GM12878 (cell line): ENCODE measurements at regions not wholly inside any gene's neighbourhood (a gene's known extent, or its start where the extent isn't known, plus 50 kb on each side); places are given as distances from the start of the nearest gene placed in this dataset.

Experiments
- ATAC-seq: fragments of 200-7000 bp; cut with Tn5 transposase; 3 replicates; pipeline ENCODE4 v1.9.1; 2020; ENCODE audit warnings: mild to moderate bottlenecking, moderate library complexity
- BruUV-seq: library from RNA; stranded (reverse); fragments of 400-500 nt; replicated peaks from 2 replicates; lab custom pipeline; 2021; lab: Mats Ljungman, UMichigan
- CTCF ChIA-PET: fragments of 300-600 bp; sonication (Branson Sonifier 250); formaldehyde crosslinking; extraction: SDS; loops from one replicate; lab custom pipeline; 2021; ENCODE audit warnings: inconsistent platforms; lab: Yijun Ruan, JAX
- POLR2A ChIA-PET: fragments of 350-600 bp; formaldehyde crosslinking; extraction: SDS; loops from one replicate; lab custom pipeline; 2021; ENCODE audit warnings: inconsistent platforms; lab: Charles Lee
- RAD21 ChIA-PET: fragments of 300-600 bp; sonication (Branson Sonifier 250); formaldehyde crosslinking; loops from one replicate; lab custom pipeline; 2023; ENCODE audit warnings: antibody characterized with exemption; ENCODE audit not compliant: unreplicated experiment; lab: Charles Lee
- SMC1A ChIA-PET: fragments of 300-600 bp; sonication (Branson Sonifier 250); formaldehyde crosslinking; loops from one replicate; lab custom pipeline; 2023; ENCODE audit not compliant: unreplicated experiment, uncharacterized antibody; lab: Charles Lee
- DNase-seq: peaks from one replicate; pipeline ENCODE4 v3.0.0-alpha.2; 2011; ENCODE audit warnings: low read depth, low spot score
- FAIRE-seq: peaks from 3 replicates; lab custom pipeline; 2011; peaks lifted over from hg19 to GRCh38; lab: Jason Lieb, UNC
- H2AFZ ChIP-seq: 2 replicates; pipeline ENCODE4 v1.6.0; 2011; ENCODE audit warnings: low read depth, low read length, control low read depth; ENCODE audit not compliant: control insufficient read depth
- H3K27ac ChIP-seq: 2 replicates; pipeline ENCODE4 v1.5.1; 2011; ENCODE audit warnings: control low read depth; ENCODE audit not compliant: control insufficient read depth, insufficient read depth
- H3K27me3 ChIP-seq, 2 experiments: replicated peaks in 1 of 2; 2 replicates each; pipeline versions ENCODE4 v1.6.0 to v1.6.1; 2011; ENCODE audit warnings: low read length in 1 of 2; ENCODE audit not compliant: control insufficient read depth in 2 of 2, insufficient read depth in 2 of 2
- H3K36me3 ChIP-seq, 2 experiments: 2 replicates each; pipeline ENCODE4 v1.5.1; 2011; ENCODE audit warnings: low read length in 1 of 2; ENCODE audit not compliant: control insufficient read depth in 2 of 2, insufficient read depth in 2 of 2
- H3K4me1 ChIP-seq: 2 replicates; pipeline ENCODE4 v1.6.1; 2011; ENCODE audit warnings: mild to moderate bottlenecking, low read length, moderate library complexity, mixed read lengths; ENCODE audit not compliant: control insufficient read depth, insufficient read depth
- H3K4me2 ChIP-seq: 2 replicates; pipeline ENCODE4 v1.6.0; 2011; ENCODE audit warnings: control low read depth; ENCODE audit not compliant: control insufficient read depth, insufficient read depth
- H3K4me3 ChIP-seq: fragments of 200-600 bp; sonication (generic); 2 replicates; pipeline ENCODE4 v1.5.1; 2016
- H3K79me2 ChIP-seq: 2 replicates; pipeline ENCODE4 v1.6.0; 2011; ENCODE audit warnings: low read length; ENCODE audit not compliant: control insufficient read depth, insufficient read depth
- H3K9ac ChIP-seq: 2 replicates; pipeline ENCODE4 v1.8.0; 2011; ENCODE audit warnings: low read length, control low read depth, mixed read lengths; ENCODE audit not compliant: control insufficient read depth, insufficient read depth
- H3K9me3 ChIP-seq: replicated peaks from 3 replicates; pipeline ENCODE4 v1.5.1; 2011; ENCODE audit warnings: mild to moderate bottlenecking, low read length; ENCODE audit not compliant: control insufficient read depth, insufficient read depth
- H4K20me1 ChIP-seq: 2 replicates; pipeline ENCODE4 v1.6.0; 2011; ENCODE audit not compliant: control insufficient read depth, insufficient read depth
- ASH2L ChIP-seq: fragments of 300-600, 200-600 bp; sonication (generic); IDR thresholded peaks from 2 replicates; pipeline ENCODE4 v1.6.1; 2017; ENCODE audit warnings: low read depth, mild to moderate bottlenecking, borderline replicate concordance
- BMI1 ChIP-seq: fragments of 450-650 bp; IDR thresholded peaks from 2 replicates; pipeline ENCODE4 v1.6.1; 2016; ENCODE audit warnings: mild to moderate bottlenecking, moderate library complexity, borderline replicate concordance
- BRCA1 ChIP-seq: IDR thresholded peaks from 2 replicates; pipeline ENCODE4 v1.6.1; 2011; ENCODE audit warnings: low read depth, low read length, improper control_type of control experiment
- CHD1 ChIP-seq: IDR thresholded peaks from 2 replicates; pipeline ENCODE4 v1.6.1; 2012; ENCODE audit warnings: low read depth, low read length, improper control_type of control experiment
- CREM ChIP-seq: IDR thresholded peaks from 2 replicates; pipeline ENCODE4 v1.6.1; 2014; ENCODE audit warnings: antibody characterized with exemption, low read depth
- ETV6 ChIP-seq, 2 experiments: fragments of 450-650 bp in 1 of 2; IDR thresholded peaks in 1 of 2; conservative IDR thresholded peaks in 1 of 2; 2 replicates each; pipeline ENCODE4 v1.6.1; 2014; ENCODE audit warnings: antibody characterized with exemption in 1 of 2, borderline replicate concordance in 1 of 2, low read depth in 1 of 2, mild to moderate bottlenecking in 1 of 2, moderate library complexity in 1 of 2
- EZH2 ChIP-seq: IDR thresholded peaks from 2 replicates; pipeline ENCODE4 v1.6.1; 2012; ENCODE audit warnings: low read depth, mild to moderate bottlenecking, control low read depth, inconsistent platforms, low read length, borderline replicate concordance; ENCODE audit not compliant: control insufficient read depth
- HDAC2 ChIP-seq: fragments of 200-600 bp; sonication (generic); IDR thresholded peaks from 2 replicates; pipeline ENCODE4 v1.6.1; 2017
- HSF1 ChIP-seq: fragments of 150-350 bp; IDR thresholded peaks from 2 replicates; pipeline ENCODE4 v1.6.1; 2014; ENCODE audit warnings: mild to moderate bottlenecking, low read depth, low read length
- JUNB ChIP-seq: IDR thresholded peaks from 2 replicates; pipeline ENCODE4 v1.6.1; 2016; ENCODE audit warnings: antibody characterized with exemption, mild to moderate bottlenecking
- MLLT1 ChIP-seq: fragments of 450-650 bp; IDR thresholded peaks from 2 replicates; pipeline ENCODE4 v1.6.1; 2016; ENCODE audit warnings: mild to moderate bottlenecking
- NKRF ChIP-seq: fragments of 450-650 bp; conservative IDR thresholded peaks from 2 replicates; pipeline ENCODE4 v1.6.1; 2017; ENCODE audit warnings: mild to moderate bottlenecking, moderate library complexity
- NRF1 ChIP-seq: conservative IDR thresholded peaks from 2 replicates; pipeline ENCODE4 v1.6.1; 2011; ENCODE audit warnings: mild to moderate bottlenecking, low read depth, low read length, improper control_type of control experiment
- RAD51 ChIP-seq: fragments of 450-650 bp; IDR thresholded peaks from 2 replicates; pipeline ENCODE4 v1.6.1; 2016; ENCODE audit warnings: moderate library complexity, mild to moderate bottlenecking, inconsistent platforms
- RFX5 ChIP-seq: IDR thresholded peaks from 2 replicates; pipeline ENCODE4 v1.6.1; 2011; ENCODE audit warnings: low read depth, low read length, improper control_type of control experiment
- SIN3A ChIP-seq: IDR thresholded peaks from 2 replicates; pipeline ENCODE4 v1.6.1; 2012; ENCODE audit warnings: low read depth, low read length, improper control_type of control experiment
- STAT3 ChIP-seq: IDR thresholded peaks from 2 replicates; pipeline ENCODE4 v1.6.1; 2011; ENCODE audit warnings: low read depth, low read length, improper control_type of control experiment
- TCF3 ChIP-seq: IDR thresholded peaks from 2 replicates; pipeline ENCODE4 v1.6.1; 2012; ENCODE audit warnings: low read depth, mild to moderate bottlenecking, low read length, borderline replicate concordance; ENCODE audit not compliant: insufficient read depth
- YY1 ChIP-seq: IDR thresholded peaks from 2 replicates; pipeline ENCODE4 v1.6.1; 2011; ENCODE audit warnings: low read depth, mild to moderate bottlenecking, low read length
- ZZZ3 ChIP-seq: IDR thresholded peaks from 2 replicates; pipeline ENCODE4 v1.6.1; 2011; ENCODE audit warnings: low read depth; ENCODE audit not compliant: control insufficient read depth, insufficient read length
- WGBS: methylation state at CpG from one replicate; pipeline ENCODE4 v1.1.6; 2016; ENCODE audit warnings: low lambda C conversion rate; ENCODE audit not compliant: insufficient replicate concordance, insufficient coverage; ENCODE audit errors: missing lambda C conversion rate; 5-methylcytosine and 5-hydroxymethylcytosine counted together
- in situ Hi-C: fragments of 300-500 bp; cut with MboI; formaldehyde crosslinking; loops from 9 replicates; pipeline ENCODE4 v1.14.3; 2018; ENCODE audit warnings: mixed read lengths
- intact Hi-C: fragments of 100-400 bp; cut with micrococcal nuclease; formaldehyde crosslinking; loops from one replicate; pipeline ENCODE4 v1.14.2; 2022; ENCODE audit not compliant: unreplicated experiment

GRCh38 chr2:108124736-108125495, 114.9 kb upstream of the SULT1C3 start (continued):
- no peak for TF ChIP-seq HSF1
- no peak for TF ChIP-seq ASH2L
- TF ChIP-seq BRCA1, result no peak
- no peak for TF ChIP-seq NRF1

DNA sequence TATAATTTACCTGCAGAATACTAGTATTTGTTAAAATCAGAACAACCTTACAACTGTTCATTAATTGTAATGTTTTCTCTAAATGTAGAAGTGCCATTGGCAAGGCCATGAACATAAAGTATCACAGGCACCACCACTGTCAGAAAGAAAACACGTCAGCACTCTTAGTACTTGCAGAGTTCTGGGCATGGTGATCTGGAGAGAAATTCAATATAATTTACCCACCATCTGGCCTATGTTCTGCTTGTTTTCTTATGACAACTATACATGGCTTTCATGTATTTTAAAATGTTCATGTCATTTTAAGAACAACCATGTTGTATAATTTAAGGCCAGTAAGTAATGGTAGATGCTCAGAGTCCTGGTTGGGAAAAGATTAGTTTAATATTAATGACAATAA, 114.2 kb upstream of the SULT1C3 start:
- Histone ChIP-seq H2AFZ (no peak overlapping the region), H3K4me1 (no peaks in the 10 kb centered on the region), H3K4me2 (no peak overlapping the region), H3K79me2 (no peaks in the 10 kb centered on the region), H3K27ac (no peak overlapping the region), H3K9ac (no peak overlapping the region), H3K4me3 (no peak overlapping the region), H3K27me3 (no peaks in the 10 kb centered on the region), H4K20me1 (no peaks in the 10 kb centered on the region), H3K36me3 (no peaks in the 10 kb centered on the region), H3K9me3 (no peaks in the 10 kb centered on the region)
- FAIRE-seq (no peak), ATAC-seq (no peak), DNase-seq (no peak)
- RAD21 ChIA-PET, result no interaction called here
- POLR2A ChIA-PET, result no interaction called here
- BruUV-seq, result no TSS peak
- CTCF ChIA-PET, result no interaction called here
- in situ Hi-C loops (no loop called here), intact Hi-C loops (no loop called here)
- WGBS, result 0% methylated on average over 1 of the region's 1 CpG
- SMC1A ChIA-PET, result no interaction called here
- TF ChIP-seq NKRF (no peak), HDAC2 (no peak), ZZZ3 (no peak), BMI1 (no peak), NRF1 (no peak), RFX5 (no peak), ETV6 (conservative IDR thresholded peaks at IDR 0.05 in 1 of 2, IDR thresholded peaks at IDR 0.05 in 1 of 2; ENCODE audit: borderline replicate concordance in 1 of 2, low read depth in 1 of 2) (no peak), MLLT1 (no peak), RAD51 (no peak), SIN3A (no peak), YY1 (no peak), EZH2 (no peak), STAT3 (no peak), TCF3 (no peak), CHD1 (no peak), JUNB (no peak), CREM (no peak)
